ENCODE measurements at regions not wholly inside any gene's neighbourhood (a gene's known extent, or its start where the extent isn't known, plus 50 kb on each side); places are given as distances from the start of the nearest gene placed in this dataset.

GRCh38 chr21:19340303-19340702, 936.7 kb upstream of the TMPRSS15 start:
- no peak for DNase-seq (ENCODE audit: extremely low spot score, unreplicated experiment)
- no peaks in the 10 kb centered on the region for H3K4me1 Mint-ChIP-seq (ENCODE audit: unreplicated experiment)
- TF ChIP-seq CTCF (conservative IDR thresholded peaks at IDR 0.05): peak; percentile 48
- no peaks in the 10 kb centered on the region for H3K36me3 Mint-ChIP-seq
- H3K4me3 Mint-ChIP-seq: no peak overlapping the region
- H3K27me3 Mint-ChIP-seq: no peaks in the 10 kb centered on the region
- no peaks in the 10 kb centered on the region for H3K9me3 Mint-ChIP-seq
- no peak overlapping the region for H3K27ac Mint-ChIP-seq

- Mint-ChIP-seq H3K36me3 (no peaks in the 10 kb centered on the region), H3K9me3 (no peaks in the 10 kb centered on the region), H3K27me3 (no peaks in the 10 kb centered on the region), H3K27ac (no peak overlapping the region), H3K4me3 (no peak overlapping the region), H3K4me1 (ENCODE audit: unreplicated experiment) (no peaks in the 10 kb centered on the region)
- DNase-seq (ENCODE audit: extremely low spot score, unreplicated experiment): no peak
- TF ChIP-seq CTCF (conservative IDR thresholded peaks at IDR 0.05): no peak
Measured at GRCh38 chr21:19340954-19341353, 937.4 kb upstream of the TMPRSS15 start.

GRCh38 chr21:19343711-19344110, 940.1 kb upstream of the TMPRSS15 start:
- H3K36me3 Mint-ChIP-seq: no peaks in the 10 kb centered on the region

DNA sequence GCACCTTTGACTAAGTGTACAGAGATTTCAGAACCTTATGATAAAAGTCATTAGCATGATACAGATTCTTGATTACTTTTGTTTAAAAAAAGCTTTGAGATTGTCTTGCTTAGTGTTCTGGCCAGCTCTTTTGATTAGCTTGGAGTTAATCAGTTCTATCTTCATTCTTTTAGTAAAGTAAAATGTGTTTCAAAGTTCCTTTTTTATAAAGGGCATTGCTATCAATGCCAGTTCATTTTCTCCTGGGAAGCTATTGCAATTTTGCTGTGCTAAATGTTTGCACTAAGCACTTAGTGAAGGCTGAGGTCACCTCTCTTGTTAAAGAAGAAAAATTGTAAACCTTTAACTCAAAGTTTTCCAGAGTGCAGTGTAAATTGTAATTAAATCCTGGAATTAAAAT, 946.7 kb upstream of the TMPRSS15 start:
- no peak overlapping the region for H3K27ac Mint-ChIP-seq
- no peak overlapping the region for H3K4me3 Mint-ChIP-seq
- H3K27me3 Mint-ChIP-seq: no peaks in the 10 kb centered on the region
- TF ChIP-seq CTCF (conservative IDR thresholded peaks at IDR 0.05): no peak
- no peaks in the 10 kb centered on the region for H3K36me3 Mint-ChIP-seq
- no peaks in the 10 kb centered on the region for H3K9me3 Mint-ChIP-seq
- peaks cover 5% of the 10 kb centered on the region for H3K4me1 Mint-ChIP-seq (ENCODE audit: unreplicated experiment)
- DNase-seq (ENCODE audit: extremely low spot score, unreplicated experiment): no peak

More at GRCh38 chr21:19343711-19344110, 940.1 kb upstream of the TMPRSS15 start:
- Mint-ChIP-seq H3K9me3 (no peaks in the 10 kb centered on the region), H3K4me1 (ENCODE audit: unreplicated experiment) (no peaks in the 10 kb centered on the region), H3K27ac (no peak overlapping the region), H3K4me3 (no peak overlapping the region), H3K27me3 (no peaks in the 10 kb centered on the region)
- no peak for DNase-seq (ENCODE audit: extremely low spot score, unreplicated experiment)
- no peak for TF ChIP-seq CTCF (conservative IDR thresholded peaks at IDR 0.05)

DNA sequence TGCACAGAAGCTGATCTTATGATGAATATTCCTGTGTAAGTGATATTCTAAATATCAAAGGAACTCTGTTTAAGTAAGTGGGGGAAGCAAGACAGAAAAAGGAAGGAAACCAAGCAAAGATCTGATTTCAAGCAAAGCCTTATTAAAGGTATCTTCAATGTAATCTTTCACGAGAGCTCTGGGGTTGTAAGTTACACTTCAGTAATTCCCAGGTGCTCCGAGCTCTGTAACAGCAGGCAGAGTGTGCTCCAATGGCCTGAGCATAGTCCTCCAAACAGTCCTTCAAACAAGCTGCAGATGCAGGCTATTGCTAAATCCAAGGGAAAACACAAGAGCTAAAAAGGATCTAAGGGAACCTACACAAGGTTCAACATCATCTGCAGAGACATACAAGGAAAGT, 949.7 kb upstream of the TMPRSS15 start:
- H3K4me1 Mint-ChIP-seq (ENCODE audit: unreplicated experiment): peaks cover 5% of the 10 kb centered on the region
- H3K27ac Mint-ChIP-seq: no peak overlapping the region
- H3K36me3 Mint-ChIP-seq: no peaks in the 10 kb centered on the region
- no peaks in the 10 kb centered on the region for H3K27me3 Mint-ChIP-seq
- no peak overlapping the region for H3K4me3 Mint-ChIP-seq
- DNase-seq (ENCODE audit: extremely low spot score, unreplicated experiment): no peak
- no peak for TF ChIP-seq CTCF (conservative IDR thresholded peaks at IDR 0.05)
- no peaks in the 10 kb centered on the region for H3K9me3 Mint-ChIP-seq

DNA sequence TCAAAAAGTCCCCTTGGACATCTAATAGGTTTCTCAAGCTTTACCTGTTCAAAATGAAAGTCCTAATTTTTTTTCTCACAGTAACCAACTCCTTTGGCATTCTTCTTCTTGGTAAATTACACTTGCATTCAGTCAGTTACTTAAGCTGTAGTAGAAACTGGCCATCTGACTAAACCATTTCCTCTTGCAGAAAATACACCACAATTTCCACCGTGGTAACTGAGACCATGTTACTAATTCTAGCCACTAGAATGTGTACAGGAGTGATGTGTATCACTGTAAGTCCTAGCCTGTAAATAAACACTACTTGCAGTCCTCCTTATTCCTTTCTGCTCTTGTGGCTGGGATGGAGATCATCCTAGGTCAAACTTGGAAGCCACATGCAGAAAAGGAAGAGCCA, 965.4 kb upstream of the TMPRSS15 start:
- Mint-ChIP-seq H3K36me3 (no peaks in the 10 kb centered on the region), H3K27ac (no peak overlapping the region), H3K27me3 (no peaks in the 10 kb centered on the region), H3K4me1 (ENCODE audit: unreplicated experiment) (no peaks in the 10 kb centered on the region), H3K9me3 (no peaks in the 10 kb centered on the region), H3K4me3 (no peak overlapping the region)
- TF ChIP-seq CTCF (conservative IDR thresholded peaks at IDR 0.05): no peak
- no peak for DNase-seq (ENCODE audit: extremely low spot score, unreplicated experiment)
